Breast epithelium (tissue), 4 donors: ENCODE measurements at regions not wholly inside any gene's neighbourhood (a gene's known extent, or its start where the extent isn't known, plus 50 kb on each side); places are given as distances from the start of the nearest gene placed in this dataset.

ENCODE experiments used
- DNase-seq, 2 donors: peaks; one replicate each; pipeline ENCODE4 v3.0.0-alpha.2; 2019; ENCODE audit warnings: low spot score in 2 of 2
- H3K27ac ChIP-seq, 2 donors: fragments of 200-600 bp; sonication (generic) in 1 of 2; one replicate each; pipeline ENCODE4 v1.5.1; 2016 to 2019; ENCODE audit warnings: mild to moderate bottlenecking in 1 of 2
- H3K27me3 ChIP-seq, 2 donors: fragments of 200-600 bp; sonication (generic) in 1 of 2; one replicate each; pipeline versions ENCODE4 v1.5.1 to v1.6.0; 2017 to 2019; ENCODE audit warnings: control low read depth in 1 of 2, mild to moderate bottlenecking in 1 of 2
- H3K36me3 ChIP-seq: fragments of 200-600 bp; one replicate; pipeline ENCODE4 v1.5.1; 2019
- H3K4me1 ChIP-seq, 2 donors: fragments of 200-600 bp; sonication (generic); one replicate each; pipeline ENCODE4 v1.5.1; 2016 to 2019; ENCODE audit warnings: control low read depth in 1 of 2
- H3K4me3 ChIP-seq, 3 donors: fragments of 200-600 bp; sonication (generic); 1 replicate in 2 of 3; 2 replicates in 1 of 3; pipeline ENCODE4 v1.5.1; 2016 to 2019; ENCODE audit warnings: mild to moderate bottlenecking in 3 of 3, moderate library complexity in 2 of 3
- H3K9me3 ChIP-seq, 2 donors: fragments of 200-600 bp; sonication (generic) in 1 of 2; one replicate each; pipeline ENCODE4 v1.5.1; 2016 to 2019; ENCODE audit warnings: control low read depth in 1 of 2
- POLR2A ChIP-seq: fragments of 450-650 bp; IDR thresholded peaks from one replicate; pipeline ENCODE4 v1.6.1; 2016; ENCODE audit warnings: antibody characterized with exemption, mild to moderate bottlenecking, moderate library complexity
- POLR2AphosphoS5 ChIP-seq, 3 donors: sonication (generic); formaldehyde crosslinking; IDR thresholded peaks; one replicate each; pipeline ENCODE4 v1.6.1; 2017; ENCODE audit warnings: antibody characterized with exemption in 3 of 3
- intact Hi-C: fragments of 100-400 bp; cut with DNase I; formaldehyde crosslinking; loops from one replicate; pipeline ENCODE4 v1.15.1; 2023; ENCODE audit warnings: low total_unique reads
- TF ChIP-seq, protein P1 (sequence below), 3 donors: fragments of 450-650 bp; IDR thresholded peaks; one replicate each; pipeline ENCODE4 v1.5.1; 2016 to 2017; ENCODE audit warnings: antibody characterized with exemption in 3 of 3, mild to moderate bottlenecking in 3 of 3, moderate library complexity in 3 of 3

DNA sequence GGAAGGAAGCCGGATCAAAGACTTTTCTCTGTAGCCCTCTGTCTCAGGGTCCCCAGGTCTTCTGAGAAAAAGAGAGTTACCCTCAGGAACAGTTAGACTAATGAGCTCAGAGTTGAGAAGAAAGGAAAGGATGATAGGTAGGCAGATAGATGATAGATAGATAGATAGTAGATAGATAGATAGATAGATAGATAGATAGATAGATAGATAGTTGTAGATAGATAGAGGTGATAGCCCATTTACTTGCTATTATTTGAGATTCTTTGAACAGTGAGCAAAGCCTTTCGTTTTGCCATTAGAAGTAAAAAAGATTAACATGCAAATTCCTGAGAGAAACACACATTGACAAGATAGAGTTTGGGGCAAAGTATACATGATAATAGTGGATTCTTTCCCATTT is 86.9 kb upstream of the KIT start:
- no peak overlapping the region for H3K27ac ChIP-seq
- H3K36me3 ChIP-seq = no peaks in the 10 kb centered on the region
- no peaks in the 10 kb centered on the region for H3K4me1 ChIP-seq
- no peak overlapping the region for H3K4me3 ChIP-seq
- no peak for DNase-seq
- intact Hi-C loops = no loop called here
- no peaks in the 10 kb centered on the region for H3K9me3 ChIP-seq
- no peaks in the 10 kb centered on the region for H3K27me3 ChIP-seq
- no peak for TF ChIP-seq POLR2A
- no peak for TF ChIP-seq POLR2AphosphoS5 (IDR thresholded peaks at IDR 0.05)
- TF ChIP-seq, protein P1, sequence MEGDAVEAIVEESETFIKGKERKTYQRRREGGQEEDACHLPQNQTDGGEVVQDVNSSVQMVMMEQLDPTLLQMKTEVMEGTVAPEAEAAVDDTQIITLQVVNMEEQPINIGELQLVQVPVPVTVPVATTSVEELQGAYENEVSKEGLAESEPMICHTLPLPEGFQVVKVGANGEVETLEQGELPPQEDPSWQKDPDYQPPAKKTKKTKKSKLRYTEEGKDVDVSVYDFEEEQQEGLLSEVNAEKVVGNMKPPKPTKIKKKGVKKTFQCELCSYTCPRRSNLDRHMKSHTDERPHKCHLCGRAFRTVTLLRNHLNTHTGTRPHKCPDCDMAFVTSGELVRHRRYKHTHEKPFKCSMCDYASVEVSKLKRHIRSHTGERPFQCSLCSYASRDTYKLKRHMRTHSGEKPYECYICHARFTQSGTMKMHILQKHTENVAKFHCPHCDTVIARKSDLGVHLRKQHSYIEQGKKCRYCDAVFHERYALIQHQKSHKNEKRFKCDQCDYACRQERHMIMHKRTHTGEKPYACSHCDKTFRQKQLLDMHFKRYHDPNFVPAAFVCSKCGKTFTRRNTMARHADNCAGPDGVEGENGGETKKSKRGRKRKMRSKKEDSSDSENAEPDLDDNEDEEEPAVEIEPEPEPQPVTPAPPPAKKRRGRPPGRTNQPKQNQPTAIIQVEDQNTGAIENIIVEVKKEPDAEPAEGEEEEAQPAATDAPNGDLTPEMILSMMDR (IDR thresholded peaks at IDR 0.05) = no peak

DNA sequence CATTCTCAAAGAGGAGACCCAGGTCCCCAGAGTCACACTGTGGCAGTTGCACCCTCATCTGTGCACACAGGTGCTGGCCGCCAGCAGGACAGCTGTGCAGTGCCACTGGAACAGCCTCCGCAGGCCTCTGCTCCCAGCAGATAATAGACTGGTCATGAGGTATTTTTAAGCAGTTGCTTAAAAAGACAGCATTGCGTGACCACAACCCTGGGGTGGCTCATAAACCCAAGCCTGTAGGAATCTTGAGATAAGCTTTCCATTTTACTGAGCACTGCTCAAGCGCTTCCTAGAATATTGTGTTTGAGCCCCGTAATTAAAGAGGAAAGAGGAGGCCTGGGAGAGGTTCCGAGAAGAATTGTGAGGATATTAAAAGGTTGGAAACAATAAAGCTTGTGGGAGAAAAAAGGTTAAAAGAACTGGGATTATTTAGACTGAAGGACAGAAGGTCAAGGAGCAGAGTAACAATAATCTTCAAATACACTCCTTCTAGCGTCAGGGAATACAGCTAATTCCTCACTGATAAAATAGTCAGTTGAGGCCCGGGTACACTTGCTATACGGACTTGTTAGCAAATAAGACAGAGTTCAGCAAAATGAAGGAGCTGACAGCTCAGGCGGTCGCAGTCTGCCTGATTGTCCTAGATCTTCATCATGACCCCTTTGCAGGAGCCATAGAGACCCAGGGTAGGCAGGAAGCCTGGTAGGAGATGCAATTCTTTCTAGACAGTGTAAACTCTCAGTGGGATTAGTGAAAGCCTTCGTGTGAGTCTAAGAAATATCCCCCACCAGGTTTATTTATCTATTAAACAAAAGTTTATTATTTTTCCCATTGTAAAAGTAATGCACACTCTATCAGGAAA is 86.2 kb upstream of the KIT start:
- TF ChIP-seq, protein P1 (IDR thresholded peaks at IDR 0.05) = no peak
- TF ChIP-seq POLR2AphosphoS5 (IDR thresholded peaks at IDR 0.05) (no peak), POLR2A (no peak)
- no peak overlapping the region for H3K4me3 ChIP-seq
- H3K27ac ChIP-seq = no peak overlapping the region
- intact Hi-C loops = no loop called here
- no peaks in the 10 kb centered on the region for H3K4me1 ChIP-seq
- no peaks in the 10 kb centered on the region for H3K27me3 ChIP-seq
- no peaks in the 10 kb centered on the region for H3K9me3 ChIP-seq
- H3K36me3 ChIP-seq = no peaks in the 10 kb centered on the region
- no peak for DNase-seq

GRCh38 chr4:54572152-54572542 is 85.6 kb upstream of the KIT start:
- no peaks in the 10 kb centered on the region for H3K36me3 ChIP-seq
- no peaks in the 10 kb centered on the region for H3K9me3 ChIP-seq
- H3K27ac ChIP-seq = no peak overlapping the region
- intact Hi-C loops = no loop called here
- no peak for DNase-seq
- TF ChIP-seq POLR2A = no peak
- TF ChIP-seq, protein P1 (IDR thresholded peaks at IDR 0.05) = no peak
- no peak for TF ChIP-seq POLR2AphosphoS5 (IDR thresholded peaks at IDR 0.05)
- H3K4me3 ChIP-seq = no peak overlapping the region
- H3K4me1 ChIP-seq = no peaks in the 10 kb centered on the region
- H3K27me3 ChIP-seq = no peaks in the 10 kb centered on the region

GRCh38 chr4:54574500-54574899 is 83.3 kb upstream of the KIT start:
- H3K9me3 ChIP-seq = no peaks in the 10 kb centered on the region
- no peak overlapping the region for H3K4me3 ChIP-seq
- H3K36me3 ChIP-seq = no peaks in the 10 kb centered on the region
- no peaks in the 10 kb centered on the region for H3K27me3 ChIP-seq
- no peak overlapping the region for H3K27ac ChIP-seq
- no peak for DNase-seq
- no peaks in the 10 kb centered on the region for H3K4me1 ChIP-seq
- intact Hi-C loops = no loop called here
- TF ChIP-seq, protein P1 (IDR thresholded peaks at IDR 0.05) = no peak
- TF ChIP-seq POLR2A (no peak), POLR2AphosphoS5 (IDR thresholded peaks at IDR 0.05) (no peak)

GRCh38 chr4:54575919-54576318 is 81.8 kb upstream of the KIT start:
- DNase-seq = no peak
- TF ChIP-seq, protein P1 (IDR thresholded peaks at IDR 0.05) = no peak
- TF ChIP-seq POLR2AphosphoS5 (IDR thresholded peaks at IDR 0.05) (no peak), POLR2A (no peak)
- Histone ChIP-seq H3K9me3 (no peaks in the 10 kb centered on the region), H3K27me3 (no peaks in the 10 kb centered on the region), H3K4me3 (no peak overlapping the region), H3K4me1 (no peaks in the 10 kb centered on the region), H3K27ac (no peak overlapping the region), H3K36me3 (no peaks in the 10 kb centered on the region)
- intact Hi-C loops = no loop called here
